ENCODE measurements at regions not wholly inside any gene's neighbourhood (a gene's known extent, or its start where the extent isn't known, plus 50 kb on each side); places are given as distances from the start of the nearest gene placed in this dataset.
"Not testable (repeated sequence)": the region's sequence is repeated elsewhere in the genome, so short reads cannot be mapped to it uniquely, and the experiment has no call there.

GRCh38 chr12:75792687-75793086 is 238.9 kb downstream of the PHLDA1 start:
- Histone ChIP-seq H3K27me3 (ENCODE audit: control insufficient read depth, insufficient read depth, low read length) (no peaks in the 10 kb centered on the region), H3K4me3 (ENCODE audit: low read depth, low read length) (no peak overlapping the region), H3K9me3 (ENCODE audit: control insufficient read depth, insufficient read depth, low read depth, low read length) (no peaks in the 10 kb centered on the region), H3K36me3 (ENCODE audit: control insufficient read depth, insufficient read depth, low read length) (no peaks in the 10 kb centered on the region), H3K27ac (ENCODE audit: low read depth, low read length) (no peak overlapping the region), H3K9ac (ENCODE audit: low read length) (no peak overlapping the region), H3K4me1 (ENCODE audit: control insufficient read depth, insufficient read depth, low read length) (peaks cover 3% of the 10 kb centered on the region)

- no peak overlapping the region for H3K9ac ChIP-seq (ENCODE audit: low read length)
Measured at GRCh38 chr12:75790219-75790618, 241.4 kb downstream of the PHLDA1 start.

DNA sequence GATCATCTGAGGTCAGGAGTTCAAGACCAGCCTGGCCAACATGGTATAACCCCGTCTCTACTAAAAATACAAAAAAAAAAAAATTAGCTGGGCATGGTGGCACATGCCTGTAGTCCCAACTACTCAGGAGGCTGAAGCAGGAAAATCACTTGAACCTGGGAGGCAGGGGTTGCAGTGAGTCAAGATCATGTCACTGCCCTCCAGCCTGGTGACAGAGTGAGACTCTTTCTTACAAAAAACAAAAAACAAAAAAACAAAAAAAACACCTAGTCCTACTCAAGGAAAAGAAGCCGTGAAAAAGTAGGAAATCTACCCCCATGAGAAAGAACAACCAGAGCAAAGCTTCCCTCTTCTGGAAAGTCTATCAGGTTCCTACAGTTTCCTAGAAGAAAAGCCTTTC is 244.4 kb downstream of the PHLDA1 start:
- not testable (repeated sequence) for H3K36me3 ChIP-seq (ENCODE audit: control insufficient read depth, insufficient read depth, low read length); H3K27me3 ChIP-seq (ENCODE audit: control insufficient read depth, insufficient read depth, low read length); H3K4me1 ChIP-seq (ENCODE audit: control insufficient read depth, insufficient read depth, low read length); H3K27ac ChIP-seq (ENCODE audit: low read depth, low read length); H3K9me3 ChIP-seq (ENCODE audit: control insufficient read depth, insufficient read depth, low read depth, low read length); H3K9ac ChIP-seq (ENCODE audit: low read length); H3K4me3 ChIP-seq (ENCODE audit: low read depth, low read length)

More at GRCh38 chr12:75790219-75790618, 241.4 kb downstream of the PHLDA1 start:
- H3K4me1 ChIP-seq (ENCODE audit: control insufficient read depth, insufficient read depth, low read length) = peaks cover 3% of the 10 kb centered on the region
- no peaks in the 10 kb centered on the region for H3K9me3 ChIP-seq (ENCODE audit: control insufficient read depth, insufficient read depth, low read depth, low read length)
- H3K36me3 ChIP-seq (ENCODE audit: control insufficient read depth, insufficient read depth, low read length) = no peaks in the 10 kb centered on the region
- no peak overlapping the region for H3K27ac ChIP-seq (ENCODE audit: low read depth, low read length)
- H3K27me3 ChIP-seq (ENCODE audit: control insufficient read depth, insufficient read depth, low read length) = no peaks in the 10 kb centered on the region
- H3K4me3 ChIP-seq (ENCODE audit: low read depth, low read length) = no peak overlapping the region

GRCh38 chr12:75786070-75786469 is 245.5 kb downstream of the PHLDA1 start:
- H3K27me3 ChIP-seq (ENCODE audit: control insufficient read depth, insufficient read depth, low read length) = no peaks in the 10 kb centered on the region
- no peak overlapping the region for H3K9ac ChIP-seq (ENCODE audit: low read length)
- H3K27ac ChIP-seq (ENCODE audit: low read depth, low read length) = no peak overlapping the region
- H3K4me1 ChIP-seq (ENCODE audit: control insufficient read depth, insufficient read depth, low read length) = no peaks in the 10 kb centered on the region
- no peak overlapping the region for H3K4me3 ChIP-seq (ENCODE audit: low read depth, low read length)
- no peaks in the 10 kb centered on the region for H3K36me3 ChIP-seq (ENCODE audit: control insufficient read depth, insufficient read depth, low read length)
- peaks cover 5% of the 10 kb centered on the region; the same call in 1 of the 2 replicates for H3K9me3 ChIP-seq (ENCODE audit: control insufficient read depth, insufficient read depth, low read depth, low read length)

GRCh38 chr12:75784591-75784990 is 247.0 kb downstream of the PHLDA1 start:
- H3K36me3 ChIP-seq (ENCODE audit: control insufficient read depth, insufficient read depth, low read length) = no peaks in the 10 kb centered on the region
- no peaks in the 10 kb centered on the region for H3K27me3 ChIP-seq (ENCODE audit: control insufficient read depth, insufficient read depth, low read length)
- H3K4me3 ChIP-seq (ENCODE audit: low read depth, low read length) = no peak overlapping the region
- H3K9ac ChIP-seq (ENCODE audit: low read length) = no peak overlapping the region
- no peak overlapping the region for H3K27ac ChIP-seq (ENCODE audit: low read depth, low read length)
- H3K9me3 ChIP-seq (ENCODE audit: control insufficient read depth, insufficient read depth, low read depth, low read length) = peaks cover 10% of the 10 kb centered on the region; the same call in 1 of the 2 replicates
- H3K4me1 ChIP-seq (ENCODE audit: control insufficient read depth, insufficient read depth, low read length) = no peaks in the 10 kb centered on the region

- Histone ChIP-seq H3K4me1 (ENCODE audit: control insufficient read depth, insufficient read depth, low read length) (no peaks in the 10 kb centered on the region), H3K36me3 (ENCODE audit: control insufficient read depth, insufficient read depth, low read length) (no peaks in the 10 kb centered on the region), H3K27ac (ENCODE audit: low read depth, low read length) (no peak overlapping the region), H3K27me3 (ENCODE audit: control insufficient read depth, insufficient read depth, low read length) (no peaks in the 10 kb centered on the region), H3K9me3 (ENCODE audit: control insufficient read depth, insufficient read depth, low read depth, low read length) (peaks cover 10% of the 10 kb centered on the region; the same call in 1 of the 2 replicates), H3K4me3 (ENCODE audit: low read depth, low read length) (no peak overlapping the region), H3K9ac (ENCODE audit: low read length) (no peak overlapping the region)
Measured at GRCh38 chr12:75783093-75783877, 248.3 kb downstream of the PHLDA1 start.

GRCh38 chr12:75782069-75782581 is 249.5 kb downstream of the PHLDA1 start:
- Histone ChIP-seq H3K27ac (ENCODE audit: low read depth, low read length) (no peak overlapping the region), H3K9ac (ENCODE audit: low read length) (no peak overlapping the region), H3K36me3 (ENCODE audit: control insufficient read depth, insufficient read depth, low read length) (no peaks in the 10 kb centered on the region), H3K4me1 (ENCODE audit: control insufficient read depth, insufficient read depth, low read length) (no peaks in the 10 kb centered on the region), H3K27me3 (ENCODE audit: control insufficient read depth, insufficient read depth, low read length) (no peaks in the 10 kb centered on the region), H3K4me3 (ENCODE audit: low read depth, low read length) (no peak overlapping the region), H3K9me3 (ENCODE audit: control insufficient read depth, insufficient read depth, low read depth, low read length) (peaks cover 10% of the 10 kb centered on the region; the same call in 1 of the 2 replicates)

DNA sequence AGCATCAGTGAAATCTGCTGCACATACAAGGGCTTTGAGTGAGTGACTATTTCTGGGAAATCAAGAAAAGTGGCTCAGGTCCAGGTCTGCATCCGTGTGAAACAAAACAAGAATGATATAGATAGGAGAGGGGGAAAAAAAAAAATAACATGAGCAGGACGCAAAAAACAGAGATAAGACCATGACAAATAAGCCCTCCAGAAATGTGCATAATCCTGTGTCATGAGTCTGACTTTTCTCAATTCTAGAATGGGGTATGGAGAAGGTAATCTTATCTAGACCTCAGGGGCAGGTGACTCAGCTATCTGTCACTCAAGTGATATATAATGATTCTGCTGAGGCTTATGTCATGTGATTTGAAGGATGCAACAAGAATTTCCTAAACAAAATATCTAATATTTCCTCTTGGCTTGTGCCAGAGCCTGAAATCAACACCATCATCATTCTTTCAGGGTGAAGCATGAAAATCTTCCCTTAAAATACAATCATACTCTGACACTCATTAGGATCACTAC is 250.0 kb downstream of the PHLDA1 start:
- Histone ChIP-seq H3K36me3 (ENCODE audit: control insufficient read depth, insufficient read depth, low read length) (no peaks in the 10 kb centered on the region), H3K27ac (ENCODE audit: low read depth, low read length) (no peak overlapping the region), H3K27me3 (ENCODE audit: control insufficient read depth, insufficient read depth, low read length) (no peaks in the 10 kb centered on the region), H3K9ac (ENCODE audit: low read length) (no peak overlapping the region), H3K4me1 (ENCODE audit: control insufficient read depth, insufficient read depth, low read length) (no peaks in the 10 kb centered on the region), H3K4me3 (ENCODE audit: low read depth, low read length) (no peak overlapping the region), H3K9me3 (ENCODE audit: control insufficient read depth, insufficient read depth, low read depth, low read length) (peaks cover 10% of the 10 kb centered on the region; the same call in 1 of the 2 replicates)

DNA sequence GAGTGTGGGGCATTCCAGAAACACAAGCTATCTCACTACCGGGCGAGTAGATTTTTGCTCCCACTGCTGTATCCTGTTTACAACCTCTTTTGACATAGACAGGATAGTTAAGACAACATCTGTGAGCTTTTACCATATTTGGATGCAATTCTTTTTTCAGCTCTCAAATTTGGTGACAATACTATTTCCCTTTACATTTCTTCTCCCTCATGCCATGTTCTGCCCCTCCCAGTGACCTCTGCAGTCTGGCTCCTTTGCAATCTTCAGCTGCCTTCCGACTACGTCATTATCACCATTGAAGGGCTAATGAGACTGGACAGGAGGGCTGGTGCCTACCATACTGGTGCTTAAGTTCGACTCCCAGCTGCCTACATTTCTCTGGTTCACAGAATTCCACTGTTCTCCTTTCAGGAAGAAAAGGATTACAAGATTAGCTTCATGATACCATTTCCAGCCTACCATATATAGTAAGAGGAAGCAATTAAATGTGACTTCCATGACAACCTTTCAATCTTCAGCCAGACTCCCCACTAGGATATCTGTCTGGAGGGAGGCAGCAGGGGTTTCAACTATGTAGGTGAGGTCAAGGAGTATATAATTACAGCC is 251.6 kb downstream of the PHLDA1 start:
- no peaks in the 10 kb centered on the region for H3K27me3 ChIP-seq (ENCODE audit: control insufficient read depth, insufficient read depth, low read length)
- H3K36me3 ChIP-seq (ENCODE audit: control insufficient read depth, insufficient read depth, low read length) = no peaks in the 10 kb centered on the region
- H3K4me3 ChIP-seq (ENCODE audit: low read depth, low read length) = no peak overlapping the region
- peaks cover 10% of the 10 kb centered on the region; the same call in 1 of the 2 replicates for H3K9me3 ChIP-seq (ENCODE audit: control insufficient read depth, insufficient read depth, low read depth, low read length)
- H3K27ac ChIP-seq (ENCODE audit: low read depth, low read length) = no peak overlapping the region
- no peak overlapping the region for H3K9ac ChIP-seq (ENCODE audit: low read length)
- H3K4me1 ChIP-seq (ENCODE audit: control insufficient read depth, insufficient read depth, low read length) = 0 out of 2 replicates have a peak, but pooled peaks cover 3% of the 10 kb centered on the region

DNA sequence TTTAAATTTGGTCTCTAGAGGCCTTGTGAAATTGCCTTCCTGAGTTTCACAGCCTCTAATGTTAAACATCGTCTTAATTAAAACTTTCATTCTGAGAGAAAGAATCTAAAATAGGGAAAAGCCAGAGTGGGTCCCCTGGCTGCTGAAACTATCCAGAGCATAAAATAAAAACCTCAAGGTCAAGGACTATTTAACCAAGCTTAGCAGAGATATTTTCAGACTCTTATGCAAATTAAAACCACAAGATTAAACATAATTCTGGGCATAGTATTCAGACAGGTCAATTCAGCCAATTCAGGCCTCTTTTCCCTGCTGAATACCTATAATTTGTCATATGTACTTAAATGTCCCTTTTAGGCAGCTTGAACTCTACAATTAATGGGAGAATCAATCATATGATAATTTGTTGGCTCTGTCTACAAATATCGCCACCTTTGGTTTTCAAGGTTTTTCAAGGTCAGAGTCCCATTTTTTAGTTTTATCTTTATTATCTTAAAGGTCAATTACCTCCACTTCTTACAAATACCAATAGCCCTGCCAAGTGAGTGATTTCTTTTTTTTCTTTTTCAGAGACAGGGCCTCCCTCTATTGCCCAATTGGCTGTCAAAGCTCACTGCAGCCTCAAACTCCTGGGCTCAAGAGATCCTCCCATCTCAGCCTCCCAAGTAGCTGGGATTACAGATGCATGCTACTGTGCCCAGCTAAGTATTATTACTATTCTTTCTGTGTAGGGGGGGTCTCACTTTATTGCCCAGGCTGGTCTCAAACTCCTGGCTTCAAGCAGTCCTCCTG is 257.1 kb downstream of the PHLDA1 start:
- Histone ChIP-seq H3K4me1 (ENCODE audit: control insufficient read depth, insufficient read depth, low read length) (0 out of 2 replicates have a peak, but pooled peaks cover 3% of the 10 kb centered on the region), H3K9ac (ENCODE audit: low read length) (no peak overlapping the region), H3K27me3 (ENCODE audit: control insufficient read depth, insufficient read depth, low read length) (no peaks in the 10 kb centered on the region), H3K36me3 (ENCODE audit: control insufficient read depth, insufficient read depth, low read length) (no peaks in the 10 kb centered on the region), H3K27ac (ENCODE audit: low read depth, low read length) (no peak overlapping the region), H3K4me3 (ENCODE audit: low read depth, low read length) (no peak overlapping the region), H3K9me3 (ENCODE audit: control insufficient read depth, insufficient read depth, low read depth, low read length) (no peaks in the 10 kb centered on the region; the same call in 1 of the 2 replicates)
